ENCODE measurements at regions not wholly inside any gene's neighbourhood (a gene's known extent, or its start where the extent isn't known, plus 50 kb on each side); places are given as distances from the start of the nearest gene placed in this dataset.
"Not testable (repeated sequence)": the region's sequence is repeated elsewhere in the genome, so short reads cannot be mapped to it uniquely, and the experiment has no call there.

DNA sequence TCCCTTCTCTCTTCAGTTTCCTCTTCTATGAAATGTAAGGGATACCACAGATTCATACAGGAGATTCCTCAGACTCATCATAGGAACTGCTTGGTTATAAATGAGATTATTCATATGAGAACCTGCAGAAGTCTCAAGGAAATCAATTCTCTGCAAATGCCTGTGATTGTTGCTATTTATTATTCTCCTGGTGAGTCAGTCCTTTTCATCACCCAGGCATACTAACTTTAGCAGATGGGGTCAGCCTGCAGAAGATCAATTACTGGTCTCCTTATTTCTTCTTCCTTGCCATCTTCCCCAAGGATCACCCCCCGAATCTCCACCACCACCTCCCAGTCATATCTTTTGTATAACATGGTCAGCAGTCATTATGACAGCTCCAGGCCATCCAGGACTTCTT is 53.8 kb upstream of the DCP1A start:
- DNase-seq: no peak

- DNase-seq: peak; percentile 5
These were observed 55.0 kb upstream of the DCP1A start for GRCh38 chr3:53402326-53402725.

DNA sequence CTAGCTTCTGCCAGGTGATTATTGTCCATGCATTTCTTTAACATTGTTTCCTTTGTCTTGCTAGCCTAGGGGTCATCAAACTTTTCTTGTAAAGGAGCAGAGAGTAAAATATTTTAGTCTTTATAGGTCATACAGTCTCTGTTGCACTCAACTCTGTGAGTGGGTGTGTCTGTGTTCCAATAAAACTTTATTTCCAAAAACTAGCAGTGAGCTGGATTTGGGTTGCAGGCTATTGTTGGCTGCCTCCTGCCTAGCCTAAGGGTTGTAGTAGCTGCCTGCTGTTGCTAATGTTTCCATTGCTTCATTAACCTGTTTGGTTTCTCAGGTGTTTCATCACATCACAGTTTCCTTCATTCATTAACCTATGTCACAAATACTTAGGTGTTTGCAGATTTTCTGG is 64.0 kb upstream of the DCP1A start:
- no peak for DNase-seq

GRCh38 chr3:53412953-53413352 is 65.6 kb upstream of the DCP1A start:
- no peak for DNase-seq

DNA sequence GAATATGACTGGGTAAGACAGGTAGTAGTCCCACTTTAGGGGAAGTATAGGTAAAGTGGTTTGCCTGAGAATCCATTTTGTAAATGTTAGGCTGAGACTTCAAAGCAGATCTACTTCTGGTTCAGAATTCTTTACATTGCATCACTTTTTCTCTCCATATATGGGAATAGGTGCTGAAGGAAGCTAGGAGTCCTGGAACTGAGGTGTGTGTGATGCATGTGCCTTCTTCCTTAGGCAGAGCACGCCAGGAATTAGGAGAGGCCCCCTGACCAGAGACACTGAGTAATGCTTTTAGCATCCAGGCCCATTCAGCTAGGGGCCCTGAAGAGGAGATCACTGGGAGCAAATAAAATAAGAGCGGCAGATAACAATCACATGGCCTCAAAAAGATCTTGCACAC is 69.2 kb upstream of the DCP1A start:
- DNase-seq: no peak

DNA sequence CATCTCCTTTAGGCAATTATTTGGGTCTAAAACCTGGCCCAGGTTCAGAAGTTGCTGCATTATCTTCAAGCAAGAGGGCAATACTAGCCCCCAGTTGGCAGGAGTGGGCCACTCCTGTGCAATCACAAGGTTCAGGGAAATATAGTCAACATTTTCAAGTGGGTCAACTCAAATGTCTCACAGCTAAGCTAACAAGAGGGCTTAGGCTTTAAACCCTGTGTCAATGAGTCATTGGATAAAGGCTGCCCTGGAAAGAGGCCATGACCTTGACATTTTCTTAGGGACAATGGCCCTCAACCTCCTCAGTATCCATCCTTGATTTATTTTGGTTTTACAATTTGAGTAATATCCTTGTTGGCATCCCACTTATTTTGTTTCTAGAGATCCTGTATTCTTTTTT is 73.5 kb upstream of the DCP1A start:
- DNase-seq: no peak

- DNase-seq: no peak
These were observed 71.3 kb upstream of the CACNA1D start for GRCh38 chr3:53422954-53423698.

- no peak for DNase-seq
These were observed 68.5 kb upstream of the CACNA1D start for GRCh38 chr3:53425936-53426335.

DNA sequence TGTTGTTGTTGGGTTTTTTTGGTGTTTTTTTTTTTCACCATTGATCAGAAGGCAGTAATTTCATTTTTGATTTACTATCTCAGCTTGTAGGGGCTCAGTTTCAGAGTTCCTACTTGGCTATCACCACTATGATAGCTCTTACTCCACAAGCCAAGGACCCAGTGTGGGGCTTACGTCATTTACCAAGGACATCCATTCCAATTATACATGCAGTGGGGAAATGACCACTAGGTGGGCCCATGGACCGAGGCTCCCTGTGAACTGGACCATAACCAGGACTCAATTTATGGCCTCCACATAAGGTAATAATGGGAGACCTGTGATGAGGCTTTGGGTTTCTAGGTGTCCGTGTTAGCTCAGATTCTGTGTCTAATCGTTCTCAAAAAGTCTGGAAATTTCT is 67.5 kb upstream of the CACNA1D start:
- DNase-seq: no peak

DNA sequence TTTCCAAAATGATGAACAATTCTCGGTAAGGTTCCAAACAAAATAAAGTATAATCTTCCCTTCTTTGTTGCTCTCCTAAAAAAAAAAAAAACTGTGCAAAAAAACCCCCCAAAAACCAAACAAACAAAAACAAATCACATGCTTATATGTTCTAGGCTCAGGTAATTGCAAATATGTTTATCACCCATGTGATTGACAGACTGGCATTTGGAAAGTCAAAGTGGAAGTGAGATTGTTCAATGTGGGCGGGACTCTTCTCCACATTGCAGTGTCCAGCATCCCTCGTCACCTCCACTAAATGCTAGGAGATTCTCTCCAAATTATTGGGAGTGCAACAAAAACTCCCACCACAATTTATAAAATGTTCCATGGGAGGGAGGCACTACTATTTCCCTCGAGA is 57.6 kb upstream of the CACNA1D start:
- no peak for DNase-seq

- not testable (repeated sequence) for DNase-seq
These were observed 51.5 kb upstream of the CACNA1D start for GRCh38 chr3:53442863-53443262.

Measured in suppressor macrophage treated with lipopolysaccharide for 4 hours (primary cell).